ENCODE measurements at regions not wholly inside any gene's neighbourhood (a gene's known extent, or its start where the extent isn't known, plus 50 kb on each side); places are given as distances from the start of the nearest gene placed in this dataset.
"Not testable (repeated sequence)": the region's sequence is repeated elsewhere in the genome, so short reads cannot be mapped to it uniquely, and the experiment has no call there.

GRCh38 chr6:51052716-51053115 lies 234.0 kb downstream of the TFAP2B start:
- DNase-seq = not testable (repeated sequence)

GRCh38 chr6:51055316-51055715 lies 236.6 kb downstream of the TFAP2B start:
- not testable (repeated sequence) for DNase-seq

- no peak for DNase-seq
Measured at GRCh38 chr6:51057296-51057695, 238.6 kb downstream of the TFAP2B start.

- DNase-seq = no peak
Measured at GRCh38 chr6:51060262-51060762, 241.6 kb downstream of the TFAP2B start.

- DNase-seq = no peak
Measured at GRCh38 chr6:51062166-51062722, 243.6 kb downstream of the TFAP2B start.

- DNase-seq = no peak
Measured at GRCh38 chr6:51077821-51078518, 259.3 kb downstream of the TFAP2B start.

- DNase-seq = no peak
Measured at GRCh38 chr6:51090343-51090742, 271.7 kb downstream of the TFAP2B start.

GRCh38 chr6:51093871-51094270 lies 275.2 kb downstream of the TFAP2B start:
- DNase-seq = no peak

GRCh38 chr6:51094271-51094670 lies 275.6 kb downstream of the TFAP2B start:
- DNase-seq = no peak

GRCh38 chr6:51098246-51098645 lies 279.6 kb downstream of the TFAP2B start:
- DNase-seq = no peak

- no peak for DNase-seq
Measured at GRCh38 chr6:51098791-51099190, 280.1 kb downstream of the TFAP2B start.

- no peak for DNase-seq
Measured at GRCh38 chr6:51099201-51099600, 280.5 kb downstream of the TFAP2B start.

- no peak for DNase-seq
Measured at GRCh38 chr6:51105357-51105756, 286.7 kb downstream of the TFAP2B start.

- DNase-seq = no peak
Measured at GRCh38 chr6:51107769-51108203, 289.1 kb downstream of the TFAP2B start.

GRCh38 chr6:51108563-51109234 lies 290.0 kb downstream of the TFAP2B start:
- no peak for DNase-seq

GRCh38 chr6:51112731-51113130 lies 294.1 kb downstream of the TFAP2B start:
- DNase-seq = peak in 2 of 3 donors; percentile 3 to 7

- DNase-seq = no peak
Measured at GRCh38 chr6:51116723-51117122, 298.1 kb downstream of the TFAP2B start.

GRCh38 chr6:51118792-51119191 lies 300.1 kb downstream of the TFAP2B start:
- DNase-seq = no peak

- DNase-seq = no peak
Measured at GRCh38 chr6:51120016-51120415, 301.3 kb downstream of the TFAP2B start.

- not testable (repeated sequence) for DNase-seq
Measured at GRCh38 chr6:51121380-51121976, 302.8 kb downstream of the TFAP2B start.

- no peak for DNase-seq
Measured at GRCh38 chr6:51129043-51129442, 310.4 kb downstream of the TFAP2B start.

- no peak for DNase-seq
Measured at GRCh38 chr6:51137777-51138176, 319.1 kb downstream of the TFAP2B start.

Data from muscle of back (tissue), 3 donors.